HG02642 (cell line): ENCODE measurements at regions not wholly inside any gene's neighbourhood (a gene's known extent, or its start where the extent isn't known, plus 50 kb on each side); places are given as distances from the start of the nearest gene placed in this dataset.

Experiments used
- ATAC-seq: cut with Tn5 transposase; IDR thresholded peaks from one replicate; pipeline ENCODE4 v1.9.1; 2021; ENCODE audit warnings: mild to moderate bottlenecking; ENCODE audit not compliant: unreplicated experiment, poor library complexity

GRCh38 chr4:17082186-17082585 is 183.7 kb upstream of the LDB2 start:
- ATAC-seq = no peak

GRCh38 chr4:17081179-17081578 is 182.7 kb upstream of the LDB2 start:
- no peak for ATAC-seq

- ATAC-seq = no peak
These were observed 178.7 kb upstream of the LDB2 start for GRCh38 chr4:17077105-17077504.

GRCh38 chr4:17072483-17072882 is 174.0 kb upstream of the LDB2 start:
- ATAC-seq = no peak

- no peak for ATAC-seq
These were observed 170.4 kb upstream of the LDB2 start for GRCh38 chr4:17068891-17069290.

GRCh38 chr4:17068392-17068791 is 169.9 kb upstream of the LDB2 start:
- no peak for ATAC-seq

- ATAC-seq = no peak
These were observed 168.5 kb upstream of the LDB2 start for GRCh38 chr4:17066972-17067371.

- no peak for ATAC-seq
These were observed 167.8 kb upstream of the LDB2 start for GRCh38 chr4:17066236-17066635.

- no peak for ATAC-seq
These were observed 167.4 kb upstream of the LDB2 start for GRCh38 chr4:17065821-17066220.

- no peak for ATAC-seq
These were observed 166.5 kb upstream of the LDB2 start for GRCh38 chr4:17064959-17065358.

- no peak for ATAC-seq
These were observed 165.4 kb upstream of the LDB2 start for GRCh38 chr4:17063888-17064287.

- no peak for ATAC-seq
These were observed 161.8 kb upstream of the LDB2 start for GRCh38 chr4:17060230-17060629.

- no peak for ATAC-seq
These were observed 160.7 kb upstream of the LDB2 start for GRCh38 chr4:17058916-17059741.

GRCh38 chr4:17058536-17058915 is 160.1 kb upstream of the LDB2 start:
- no peak for ATAC-seq

- no peak for ATAC-seq
These were observed 158.6 kb upstream of the LDB2 start for GRCh38 chr4:17057035-17057434.

- ATAC-seq = no peak
These were observed 157.3 kb upstream of the LDB2 start for GRCh38 chr4:17055788-17056187.

- no peak for ATAC-seq
These were observed 147.4 kb upstream of the LDB2 start for GRCh38 chr4:17045866-17046265.

GRCh38 chr4:17038510-17039176 is 140.2 kb upstream of the LDB2 start:
- ATAC-seq = no peak

- ATAC-seq = no peak
These were observed 135.3 kb upstream of the LDB2 start for GRCh38 chr4:17033768-17034181.

GRCh38 chr4:17033025-17033767 is 134.8 kb upstream of the LDB2 start:
- ATAC-seq = no peak

GRCh38 chr4:17030543-17030942 is 132.1 kb upstream of the LDB2 start:
- ATAC-seq = no peak
